GM12892 (cell line): ENCODE measurements at regions not wholly inside any gene's neighbourhood (a gene's known extent, or its start where the extent isn't known, plus 50 kb on each side); places are given as distances from the start of the nearest gene placed in this dataset.

Experiments used
- POLR2A ChIP-seq: IDR thresholded peaks from 2 replicates; pipeline ENCODE4 v1.6.1; 2011; ENCODE audit warnings: low read depth, low read length, control low read depth
- TAF1 ChIP-seq: IDR thresholded peaks from 2 replicates; pipeline ENCODE4 v1.6.1; 2011; ENCODE audit warnings: low read depth, mild to moderate bottlenecking, control low read depth, low read length, borderline replicate concordance

DNA sequence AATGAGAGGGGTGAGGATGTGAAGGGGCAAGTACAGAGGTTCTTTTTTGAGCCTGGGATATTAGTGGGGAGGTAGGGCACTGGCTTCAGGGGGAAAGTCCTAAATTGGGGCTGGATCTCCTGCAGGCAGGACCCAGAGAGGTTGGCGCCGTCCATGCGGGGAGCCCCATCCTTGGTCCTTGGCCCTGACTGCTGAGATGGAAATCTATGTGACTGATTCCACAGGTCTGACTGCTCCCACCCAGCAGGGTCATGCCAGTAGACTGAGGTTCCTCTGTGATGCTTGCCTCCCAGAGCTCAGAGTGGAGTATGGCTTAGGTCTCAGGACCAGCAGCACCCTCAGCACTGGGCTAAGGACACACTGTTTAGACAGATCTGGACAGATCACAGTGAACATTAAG lies 988.6 kb upstream of the TMEM132C start:
- TF ChIP-seq POLR2A = no peak
- TF ChIP-seq TAF1 = no peak
